Neural cell (in vitro differentiated cells): ENCODE measurements at regions not wholly inside any gene's neighbourhood (a gene's known extent, or its start where the extent isn't known, plus 50 kb on each side); places are given as distances from the start of the nearest gene placed in this dataset.

Source experiments
- H2AFZ ChIP-seq: fragments of 200-600, 300-800 bp; sonication (generic), shearing (Covaris generic); 2 replicates; pipeline ENCODE4 v1.6.0; 2014; ENCODE audit warnings: low read depth, mild to moderate bottlenecking, antibody characterized with exemption, low read length, moderate library complexity
- H3F3A ChIP-seq: fragments of 200-600 bp; shearing (Covaris generic); 2 replicates; pipeline ENCODE4 v1.6.1; 2016; ENCODE audit warnings: mild to moderate bottlenecking, moderate library complexity, mixed read lengths, antibody characterized with exemption, low read length; ENCODE audit not compliant: insufficient read depth, poor library complexity, severe bottlenecking
- H3K27ac ChIP-seq: fragments of 200-600, 300-800 bp; sonication (generic), shearing (Covaris generic); 2 replicates; pipeline ENCODE4 v1.5.1; 2014; ENCODE audit warnings: mild to moderate bottlenecking, low read length, moderate library complexity
- H3K27me3 ChIP-seq: fragments of 300-800, 200-600 bp; sonication (generic), shearing (Covaris generic); 2 replicates; pipeline ENCODE4 v1.6.0; 2014; ENCODE audit warnings: mild to moderate bottlenecking, low read depth, low read length, moderate library complexity; ENCODE audit not compliant: insufficient read depth
- H3K36me3 ChIP-seq: fragments of 300-800, 200-600 bp; sonication (generic), shearing (Covaris generic); 2 replicates; pipeline ENCODE4 v1.5.1; 2014; ENCODE audit warnings: mild to moderate bottlenecking, antibody characterized with exemption, low read length, moderate library complexity; ENCODE audit not compliant: insufficient read depth
- H3K4me2 ChIP-seq: fragments of 300-800, 200-600 bp; sonication (generic), shearing (Covaris generic); 2 replicates; pipeline ENCODE4 v1.6.0; 2014; ENCODE audit warnings: mild to moderate bottlenecking, low read length
- H3K4me3 ChIP-seq: fragments of 300-800, 200-600 bp; sonication (generic), shearing (Covaris generic); 2 replicates; pipeline ENCODE4 v1.5.1; 2014; ENCODE audit warnings: mild to moderate bottlenecking, low read length, moderate library complexity
- H3K79me2 ChIP-seq: fragments of 200-600 bp; shearing (Covaris generic); replicated peaks from 2 replicates; pipeline ENCODE4 v1.6.0; 2014; ENCODE audit warnings: mild to moderate bottlenecking, low read length, moderate library complexity; ENCODE audit not compliant: insufficient read depth
- H3K9ac ChIP-seq: fragments of 300-800, 200-600 bp; sonication (generic), shearing (Covaris generic); 2 replicates; pipeline ENCODE4 v1.6.1; 2016; ENCODE audit warnings: mild to moderate bottlenecking, low read length, mixed read lengths
- H3K9me2 ChIP-seq: fragments of 200-600 bp; shearing (Covaris generic); 2 replicates; pipeline ENCODE4 v1.6.1; 2016; ENCODE audit warnings: mild to moderate bottlenecking, low read length, mixed read lengths; ENCODE audit not compliant: insufficient read depth
- H3K9me3 ChIP-seq: fragments of 200-600, 300-800 bp; sonication (generic), shearing (Covaris generic); 2 replicates; pipeline ENCODE4 v1.6.1; 2016; ENCODE audit warnings: mild to moderate bottlenecking, mixed run types, low read length, moderate library complexity, mixed read lengths
- H4K20me1 ChIP-seq: fragments of 200-600 bp; shearing (Covaris generic); 2 replicates; pipeline ENCODE4 v1.6.1; 2016; ENCODE audit warnings: mild to moderate bottlenecking, mixed run types; ENCODE audit not compliant: insufficient read depth
- EP300 ChIP-seq: fragments of 450-650 bp; conservative IDR thresholded peaks from 2 replicates; pipeline ENCODE4 v1.6.1; 2014; ENCODE audit warnings: antibody characterized with exemption, mild to moderate bottlenecking, moderate library complexity; ENCODE audit not compliant: poor library complexity, severe bottlenecking
- EZH2 ChIP-seq: fragments of 200-600, 300-800 bp; shearing (Covaris generic), sonication (generic); IDR thresholded peaks from 2 replicates; pipeline ENCODE4 v1.6.1; 2014; ENCODE audit warnings: antibody characterized with exemption, low read length, borderline replicate concordance, mild to moderate bottlenecking; ENCODE audit not compliant: insufficient read depth, poor library complexity, severe bottlenecking
- MXI1 ChIP-seq: fragments of 450-650 bp; conservative IDR thresholded peaks from 2 replicates; pipeline ENCODE4 v1.6.1; 2014; ENCODE audit warnings: antibody characterized with exemption, mild to moderate bottlenecking; ENCODE audit not compliant: poor library complexity, severe bottlenecking
- POLR2AphosphoS5 ChIP-seq: IDR thresholded peaks from 2 replicates; pipeline ENCODE4 v1.6.1; 2012
- RAD21 ChIP-seq: fragments of 450-650 bp; conservative IDR thresholded peaks from 2 replicates; pipeline ENCODE4 v1.6.1; 2014; ENCODE audit warnings: antibody characterized with exemption, mild to moderate bottlenecking, moderate library complexity
- SMC3 ChIP-seq: fragments of 450-650 bp; conservative IDR thresholded peaks from 2 replicates; pipeline ENCODE4 v1.6.1; 2014; ENCODE audit warnings: antibody characterized with exemption, mild to moderate bottlenecking, moderate library complexity; ENCODE audit not compliant: poor library complexity
- TAF1 ChIP-seq: IDR thresholded peaks from 2 replicates; pipeline ENCODE4 v1.6.1; 2012; ENCODE audit warnings: low read depth
- TF ChIP-seq, protein P1 (sequence below): IDR thresholded peaks from 2 replicates; pipeline ENCODE4 v1.6.1; 2012; ENCODE audit warnings: borderline replicate concordance
- TF ChIP-seq, protein P2 (sequence below): fragments of 450-650 bp; IDR thresholded peaks from 2 replicates; pipeline ENCODE4 v1.5.1; 2014; ENCODE audit warnings: antibody characterized with exemption, mild to moderate bottlenecking, moderate library complexity; ENCODE audit not compliant: poor library complexity, severe bottlenecking

DNA sequence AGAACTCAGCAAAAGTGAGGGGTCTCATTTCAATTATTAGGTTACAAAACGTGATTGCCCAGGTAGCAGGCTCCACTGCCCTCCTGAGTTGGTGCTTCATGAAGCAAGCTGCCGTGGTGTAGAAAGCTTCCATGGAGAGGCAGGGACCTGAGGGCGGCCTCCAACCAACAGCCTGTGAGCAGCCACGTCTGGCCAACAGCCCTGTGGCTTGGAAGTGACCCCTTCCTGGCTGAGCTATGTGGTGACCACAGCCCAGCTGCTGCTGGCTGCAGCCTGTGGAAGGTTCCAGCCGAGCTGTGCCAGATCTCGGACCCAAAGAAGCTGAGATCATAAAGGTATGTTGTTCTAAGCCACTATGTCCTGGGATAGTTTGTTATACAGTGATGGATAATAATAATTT is 122.5 kb upstream of the KLF6 start:
- Histone ChIP-seq H3K9me3 (no peaks in the 10 kb centered on the region), H3K27ac (no peak overlapping the region), H3K9ac (no peak overlapping the region), H3K9me2 (no peaks in the 10 kb centered on the region), H2AFZ (no peak overlapping the region), H4K20me1 (no peaks in the 10 kb centered on the region), H3K27me3 (no peaks in the 10 kb centered on the region), H3F3A (no peaks in the 10 kb centered on the region), H3K4me3 (no peak overlapping the region), H3K79me2 (no peaks in the 10 kb centered on the region), H3K36me3 (no peaks in the 10 kb centered on the region), H3K4me2 (no peak overlapping the region)
- TF ChIP-seq EP300 (no peak), EZH2 (no peak), MXI1 (no peak), RAD21 (no peak), SMC3 (no peak), POLR2AphosphoS5 (no peak), TAF1 (no peak)
- TF ChIP-seq, protein P1, sequence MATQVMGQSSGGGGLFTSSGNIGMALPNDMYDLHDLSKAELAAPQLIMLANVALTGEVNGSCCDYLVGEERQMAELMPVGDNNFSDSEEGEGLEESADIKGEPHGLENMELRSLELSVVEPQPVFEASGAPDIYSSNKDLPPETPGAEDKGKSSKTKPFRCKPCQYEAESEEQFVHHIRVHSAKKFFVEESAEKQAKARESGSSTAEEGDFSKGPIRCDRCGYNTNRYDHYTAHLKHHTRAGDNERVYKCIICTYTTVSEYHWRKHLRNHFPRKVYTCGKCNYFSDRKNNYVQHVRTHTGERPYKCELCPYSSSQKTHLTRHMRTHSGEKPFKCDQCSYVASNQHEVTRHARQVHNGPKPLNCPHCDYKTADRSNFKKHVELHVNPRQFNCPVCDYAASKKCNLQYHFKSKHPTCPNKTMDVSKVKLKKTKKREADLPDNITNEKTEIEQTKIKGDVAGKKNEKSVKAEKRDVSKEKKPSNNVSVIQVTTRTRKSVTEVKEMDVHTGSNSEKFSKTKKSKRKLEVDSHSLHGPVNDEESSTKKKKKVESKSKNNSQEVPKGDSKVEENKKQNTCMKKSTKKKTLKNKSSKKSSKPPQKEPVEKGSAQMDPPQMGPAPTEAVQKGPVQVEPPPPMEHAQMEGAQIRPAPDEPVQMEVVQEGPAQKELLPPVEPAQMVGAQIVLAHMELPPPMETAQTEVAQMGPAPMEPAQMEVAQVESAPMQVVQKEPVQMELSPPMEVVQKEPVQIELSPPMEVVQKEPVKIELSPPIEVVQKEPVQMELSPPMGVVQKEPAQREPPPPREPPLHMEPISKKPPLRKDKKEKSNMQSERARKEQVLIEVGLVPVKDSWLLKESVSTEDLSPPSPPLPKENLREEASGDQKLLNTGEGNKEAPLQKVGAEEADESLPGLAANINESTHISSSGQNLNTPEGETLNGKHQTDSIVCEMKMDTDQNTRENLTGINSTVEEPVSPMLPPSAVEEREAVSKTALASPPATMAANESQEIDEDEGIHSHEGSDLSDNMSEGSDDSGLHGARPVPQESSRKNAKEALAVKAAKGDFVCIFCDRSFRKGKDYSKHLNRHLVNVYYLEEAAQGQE = no peak
- TF ChIP-seq, protein P2, sequence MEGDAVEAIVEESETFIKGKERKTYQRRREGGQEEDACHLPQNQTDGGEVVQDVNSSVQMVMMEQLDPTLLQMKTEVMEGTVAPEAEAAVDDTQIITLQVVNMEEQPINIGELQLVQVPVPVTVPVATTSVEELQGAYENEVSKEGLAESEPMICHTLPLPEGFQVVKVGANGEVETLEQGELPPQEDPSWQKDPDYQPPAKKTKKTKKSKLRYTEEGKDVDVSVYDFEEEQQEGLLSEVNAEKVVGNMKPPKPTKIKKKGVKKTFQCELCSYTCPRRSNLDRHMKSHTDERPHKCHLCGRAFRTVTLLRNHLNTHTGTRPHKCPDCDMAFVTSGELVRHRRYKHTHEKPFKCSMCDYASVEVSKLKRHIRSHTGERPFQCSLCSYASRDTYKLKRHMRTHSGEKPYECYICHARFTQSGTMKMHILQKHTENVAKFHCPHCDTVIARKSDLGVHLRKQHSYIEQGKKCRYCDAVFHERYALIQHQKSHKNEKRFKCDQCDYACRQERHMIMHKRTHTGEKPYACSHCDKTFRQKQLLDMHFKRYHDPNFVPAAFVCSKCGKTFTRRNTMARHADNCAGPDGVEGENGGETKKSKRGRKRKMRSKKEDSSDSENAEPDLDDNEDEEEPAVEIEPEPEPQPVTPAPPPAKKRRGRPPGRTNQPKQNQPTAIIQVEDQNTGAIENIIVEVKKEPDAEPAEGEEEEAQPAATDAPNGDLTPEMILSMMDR = no peak

DNA sequence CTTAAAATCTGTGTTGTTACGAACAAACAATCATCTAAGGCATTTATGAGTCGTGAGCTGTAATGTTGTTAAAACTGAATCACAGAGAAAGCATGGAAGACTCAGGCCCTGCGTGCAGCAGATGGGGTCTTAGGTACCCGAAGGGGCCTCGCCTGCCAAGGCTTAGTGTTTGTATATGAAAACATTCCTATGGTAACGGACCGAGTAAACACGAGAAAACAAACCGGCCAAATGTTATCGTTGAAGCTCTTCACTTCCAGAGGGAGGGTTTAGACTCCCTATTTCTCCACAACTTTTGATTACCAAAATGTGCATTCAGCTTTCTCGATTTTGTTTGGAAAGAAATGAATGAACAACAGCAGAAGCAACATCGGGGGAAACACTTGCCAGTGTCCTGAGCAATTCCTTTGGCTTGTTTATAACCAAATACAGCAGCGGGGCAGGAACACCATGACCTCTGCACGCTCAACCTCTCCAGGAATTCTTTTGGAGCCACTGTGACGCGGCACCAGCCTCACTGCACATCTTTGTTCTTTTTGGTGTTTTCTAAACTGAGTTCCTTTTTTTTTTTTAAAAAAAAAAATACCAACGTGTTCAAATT is 121.6 kb upstream of the KLF6 start:
- Histone ChIP-seq H3K27me3 (no peaks in the 10 kb centered on the region), H3K9ac (no peak overlapping the region)

More for the DNA sequence above, 121.6 kb upstream of the KLF6 start:
- no peaks in the 10 kb centered on the region for H3K79me2 ChIP-seq
- no peaks in the 10 kb centered on the region for H3K36me3 ChIP-seq
- H2AFZ ChIP-seq = no peak overlapping the region
- H4K20me1 ChIP-seq = no peaks in the 10 kb centered on the region
- TF ChIP-seq EZH2 = no peak
- no peak for TF ChIP-seq SMC3
- no peak for TF ChIP-seq POLR2AphosphoS5
- H3F3A ChIP-seq = no peaks in the 10 kb centered on the region
- H3K9me2 ChIP-seq = no peaks in the 10 kb centered on the region
- no peak overlapping the region for H3K4me2 ChIP-seq
- no peaks in the 10 kb centered on the region for H3K9me3 ChIP-seq
- H3K4me3 ChIP-seq = no peak overlapping the region
- H3K27ac ChIP-seq = no peak overlapping the region
